GM18517 (cell line): ENCODE measurements at regions not wholly inside any gene's neighbourhood (a gene's known extent, or its start where the extent isn't known, plus 50 kb on each side); places are given as distances from the start of the nearest gene placed in this dataset.
"Not testable (repeated sequence)": the region's sequence is repeated elsewhere in the genome, so short reads cannot be mapped to it uniquely, and the experiment has no call there.

Experiments
- ATAC-seq: cut with Tn5 transposase; IDR thresholded peaks from one replicate; pipeline ENCODE4 v1.9.1; 2021; ENCODE audit warnings: mild to moderate bottlenecking, moderate library complexity; ENCODE audit not compliant: unreplicated experiment

DNA sequence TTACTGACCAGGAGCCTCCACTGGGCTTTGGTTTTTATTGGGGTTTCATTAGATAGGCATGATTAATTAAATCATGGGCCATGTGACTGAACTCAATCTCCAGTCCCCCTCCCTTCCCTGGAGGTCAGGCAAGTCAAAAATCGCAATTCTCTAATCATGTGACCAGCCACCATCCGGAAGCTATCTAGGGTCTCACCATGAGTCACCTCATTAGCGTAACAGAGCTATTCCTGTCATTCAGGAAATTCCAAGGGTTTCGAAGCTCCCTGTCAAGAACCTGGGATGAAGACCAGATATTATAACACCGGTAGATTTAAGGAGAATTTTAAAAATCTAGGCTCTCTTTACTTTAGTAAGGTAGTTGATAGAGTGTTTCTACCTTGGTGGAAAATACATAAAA lies 180.3 kb upstream of the TCF4 start:
- ATAC-seq = no peak

DNA sequence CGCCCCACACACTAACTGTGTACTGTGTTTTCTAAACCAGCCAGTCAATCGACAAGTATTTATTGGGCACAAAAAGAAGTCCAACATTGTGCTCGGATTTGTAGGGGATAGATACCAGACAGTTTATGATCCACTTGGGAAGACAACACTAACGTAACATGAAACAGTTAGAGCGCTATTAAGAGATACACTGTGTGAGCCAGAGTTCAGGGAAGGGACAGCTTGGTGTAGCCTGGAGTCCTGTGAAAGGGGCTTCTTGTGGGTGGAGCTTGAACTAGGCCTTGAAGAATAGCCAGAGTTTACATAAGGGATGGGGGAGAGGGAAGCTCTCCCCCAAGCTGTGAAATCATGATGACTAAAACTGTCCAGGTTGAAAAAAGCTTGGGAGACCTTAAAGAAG lies 176.4 kb upstream of the TCF4 start:
- ATAC-seq = no peak

DNA sequence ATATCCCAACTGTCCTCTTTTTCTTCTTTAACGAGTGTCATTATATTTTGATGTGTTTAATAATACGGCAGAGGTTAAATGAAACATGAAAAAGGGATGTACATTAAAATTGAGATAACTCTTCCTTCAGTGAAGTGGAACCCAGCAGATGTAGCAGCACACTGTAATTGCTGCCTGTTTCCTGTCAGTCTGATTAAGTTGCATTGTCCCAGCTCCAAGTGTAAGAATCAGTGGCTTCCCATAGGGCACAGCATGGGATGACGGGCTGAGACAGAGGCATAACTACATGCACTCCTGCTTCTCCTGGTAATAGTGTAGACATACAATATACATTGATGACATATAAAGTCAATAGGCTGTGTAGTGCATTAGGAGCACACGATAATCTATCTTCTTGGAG lies 175.8 kb upstream of the TCF4 start:
- ATAC-seq = no peak

DNA sequence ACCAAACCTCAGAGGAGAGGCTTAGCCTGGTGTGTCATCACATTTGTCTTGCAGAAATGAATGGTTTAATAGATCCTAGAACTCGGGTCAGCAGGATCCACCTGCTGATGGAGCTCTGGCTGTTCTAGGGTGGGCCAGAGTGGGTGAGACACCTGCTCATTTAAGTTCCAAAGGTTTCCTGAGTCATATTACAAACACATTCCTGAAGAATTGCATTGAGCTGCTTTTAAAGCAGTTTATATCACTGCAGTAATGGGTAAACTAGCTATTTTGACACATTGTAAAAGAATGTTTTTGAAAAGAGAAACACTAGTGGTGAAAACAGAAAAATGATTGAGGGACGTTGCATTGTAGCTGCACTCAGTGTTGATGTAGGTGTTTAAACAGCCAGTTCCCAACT lies 175.3 kb upstream of the TCF4 start:
- no peak for ATAC-seq

DNA sequence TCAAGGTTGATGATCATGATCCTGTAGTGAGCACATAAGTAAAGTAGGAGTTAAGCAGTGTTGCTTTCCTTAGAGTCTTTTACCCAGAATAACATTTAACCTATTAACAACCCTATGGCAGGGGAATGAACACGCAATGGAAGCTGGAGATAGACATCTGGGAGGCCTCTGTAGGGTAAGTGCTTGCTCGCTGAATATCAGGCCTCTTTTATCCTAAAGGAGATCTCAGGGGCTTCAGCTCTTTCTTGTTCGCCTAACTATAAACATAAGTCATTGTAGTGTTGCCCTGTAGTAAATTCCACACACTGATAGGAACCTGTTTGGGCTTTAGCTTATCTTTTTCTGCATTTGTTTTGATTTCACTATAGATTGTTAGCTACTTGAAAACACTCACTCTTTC lies 174.4 kb upstream of the TCF4 start:
- no peak for ATAC-seq

DNA sequence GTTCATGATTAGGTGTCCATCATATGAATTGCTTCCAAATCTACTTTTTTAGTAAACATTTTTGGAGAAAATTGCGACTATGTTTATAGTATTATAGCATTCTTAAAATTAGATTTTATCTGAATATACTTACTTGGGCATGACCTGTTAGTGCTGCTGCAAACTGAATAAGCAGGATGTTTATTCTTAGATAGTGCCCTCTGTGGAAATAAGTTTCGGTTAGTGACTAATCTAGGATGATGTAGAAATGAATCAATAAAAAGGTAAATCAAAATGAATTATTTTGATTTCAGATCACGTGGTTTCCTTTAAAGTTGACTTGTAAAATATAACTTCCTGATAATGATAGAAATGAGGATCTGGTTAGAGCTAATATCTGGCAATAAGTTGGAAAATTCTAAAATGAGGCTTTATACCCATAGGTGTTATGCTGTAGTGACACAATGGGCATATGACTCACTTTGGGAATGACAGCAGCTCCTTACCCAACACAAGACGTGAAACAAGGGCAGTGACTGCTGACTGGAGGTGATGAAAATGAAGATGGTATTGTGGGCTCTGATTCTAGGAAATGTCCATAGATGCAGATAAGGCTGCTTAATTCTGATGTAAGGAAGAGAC lies 165.8 kb upstream of the TCF4 start:
- no peak for ATAC-seq

DNA sequence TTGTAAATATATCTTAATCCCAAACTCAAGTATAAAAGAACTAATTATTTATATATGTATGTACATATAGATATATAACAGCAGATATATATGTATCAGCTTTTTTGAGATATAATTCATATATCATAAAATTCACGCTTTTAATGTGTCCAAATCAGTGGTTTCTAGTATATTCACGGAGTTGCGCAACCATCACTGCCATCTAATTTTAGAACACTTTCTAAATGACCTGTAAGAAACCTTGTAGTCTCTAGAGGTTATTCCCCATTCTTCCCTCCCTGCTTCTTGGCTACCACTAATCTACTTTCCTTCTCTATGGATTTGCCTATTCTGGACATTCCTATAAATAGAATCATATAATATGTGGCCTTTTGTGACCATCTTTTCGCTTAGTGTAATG lies 163.5 kb upstream of the TCF4 start:
- no peak for ATAC-seq

DNA sequence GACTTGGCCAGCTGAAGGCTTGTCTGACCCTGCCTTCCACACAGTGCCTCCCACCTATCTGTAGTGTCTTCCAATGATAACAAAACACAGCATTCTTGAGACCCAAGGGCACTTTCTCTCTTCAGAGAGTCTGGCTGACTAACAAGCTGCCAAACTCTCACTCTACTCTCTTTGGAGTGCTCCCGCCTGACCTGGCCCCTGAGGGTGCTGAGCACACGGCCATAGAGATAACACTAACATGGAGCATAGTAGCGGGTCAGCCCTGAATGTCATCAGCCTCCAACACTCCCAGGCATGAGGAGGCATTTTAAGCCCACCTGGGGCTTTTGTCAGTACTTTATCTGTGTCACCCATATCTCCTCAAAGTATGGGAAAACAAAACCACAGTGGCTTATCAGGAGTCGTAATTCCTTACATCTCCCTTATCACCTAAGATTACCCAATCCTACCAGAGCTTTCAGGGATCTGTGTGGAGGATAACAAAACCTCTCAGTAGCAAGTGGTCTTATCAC lies 160.3 kb upstream of the TCF4 start:
- ATAC-seq = no peak

DNA sequence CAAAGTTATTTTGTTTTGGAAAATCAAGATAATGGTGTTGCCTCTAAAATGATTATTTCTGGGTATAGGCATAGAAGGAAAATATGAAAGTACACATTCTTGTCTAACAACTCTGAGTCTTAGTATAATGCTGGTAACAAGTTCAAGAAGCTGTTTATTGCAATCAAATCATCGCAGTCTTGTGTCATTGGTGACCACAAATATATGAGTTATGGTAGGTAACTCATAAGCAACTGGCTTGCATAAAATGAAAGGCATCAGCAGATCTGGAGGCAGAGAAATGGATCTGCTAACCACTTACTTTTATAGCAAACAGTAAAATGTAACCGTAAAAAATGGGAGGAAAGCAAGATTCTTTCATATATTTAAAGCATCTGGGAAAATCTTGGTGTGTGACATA lies 156.2 kb upstream of the TCF4 start:
- no peak for ATAC-seq

DNA sequence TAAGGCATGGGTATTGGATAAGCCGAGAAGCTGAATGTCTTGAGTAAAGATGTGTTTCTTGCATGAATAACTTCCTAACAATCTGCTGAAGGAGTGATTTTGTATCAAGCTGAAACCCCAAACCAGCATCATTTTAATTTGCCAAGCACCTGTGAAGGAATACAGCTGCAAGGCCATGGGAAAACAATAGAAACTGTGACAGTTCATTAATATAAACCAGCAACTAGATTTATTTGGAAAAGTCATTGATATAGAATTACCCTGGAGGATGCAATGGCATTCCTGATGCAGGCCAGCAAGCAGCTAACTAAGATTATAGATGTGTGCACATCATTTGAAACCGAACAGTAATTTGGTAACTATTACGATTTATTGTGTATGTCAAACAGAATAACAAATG lies 155.7 kb upstream of the TCF4 start:
- no peak for ATAC-seq

DNA sequence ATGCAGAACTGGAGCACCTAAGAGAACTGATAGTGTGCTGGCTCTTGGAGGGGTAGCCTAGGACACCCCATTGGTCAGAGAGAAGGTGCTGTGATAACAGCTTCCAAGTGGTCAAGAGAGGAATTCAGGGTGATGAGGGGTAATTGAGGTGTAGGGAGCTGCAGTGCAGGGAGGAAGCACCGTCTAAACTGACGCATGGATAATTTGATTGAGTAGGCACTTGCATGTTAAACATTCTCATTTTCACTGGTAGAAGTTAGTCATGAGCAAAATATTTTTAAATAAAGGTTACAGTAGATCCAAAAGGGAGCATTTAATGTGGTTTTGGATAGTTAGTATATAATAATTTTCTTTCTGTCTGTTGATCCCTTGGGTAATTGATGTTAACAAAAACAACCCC lies 155.1 kb upstream of the TCF4 start:
- no peak for ATAC-seq

DNA sequence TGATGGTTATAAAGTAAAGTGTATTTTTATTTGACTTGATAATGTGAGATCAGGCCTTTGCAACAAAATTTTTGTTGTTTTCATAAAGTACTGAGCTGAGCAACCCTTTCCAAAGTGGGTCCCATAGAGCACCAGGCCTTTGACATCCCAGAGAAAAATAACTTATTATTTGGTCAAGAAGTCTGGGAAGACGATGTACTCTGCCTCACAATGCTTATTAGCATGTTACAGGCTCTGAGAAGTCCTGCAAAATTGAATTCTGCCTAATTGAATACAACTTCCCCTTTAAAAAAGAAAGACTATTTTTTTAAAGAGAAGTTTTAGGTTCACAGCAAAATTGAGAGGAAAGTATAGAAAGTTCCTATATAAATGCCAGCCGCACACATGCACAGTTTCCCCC lies 151.5 kb upstream of the TCF4 start:
- ATAC-seq = no peak

DNA sequence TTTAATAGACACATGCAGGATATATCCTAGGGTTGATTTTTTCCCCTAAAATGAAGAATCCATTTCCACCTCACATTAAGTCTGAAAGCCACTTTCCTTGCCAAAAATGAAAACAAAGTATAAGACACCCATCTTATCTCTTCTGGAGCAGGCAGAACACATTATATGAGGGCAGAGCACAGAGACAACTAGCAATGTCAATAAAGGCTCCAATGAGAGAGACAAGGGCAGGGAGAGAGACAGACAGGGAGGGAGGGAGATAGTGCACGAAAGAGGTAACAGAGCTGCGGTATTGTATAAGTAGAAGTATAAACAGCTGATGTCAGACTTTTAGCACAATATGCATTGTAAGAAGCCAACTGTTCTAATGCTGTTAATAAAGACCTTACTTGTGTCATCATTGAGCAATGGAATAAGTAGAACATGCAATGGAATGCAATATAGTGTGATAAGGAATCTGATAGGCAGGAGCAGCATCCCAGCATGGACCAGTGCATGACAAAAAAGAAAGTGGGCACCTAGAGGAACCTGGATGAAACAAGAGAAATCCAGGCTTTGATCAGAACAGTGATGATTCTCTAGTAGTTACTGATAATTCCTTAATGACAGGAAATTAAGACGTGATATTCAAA lies 150.6 kb upstream of the TCF4 start:
- ATAC-seq = no peak

DNA sequence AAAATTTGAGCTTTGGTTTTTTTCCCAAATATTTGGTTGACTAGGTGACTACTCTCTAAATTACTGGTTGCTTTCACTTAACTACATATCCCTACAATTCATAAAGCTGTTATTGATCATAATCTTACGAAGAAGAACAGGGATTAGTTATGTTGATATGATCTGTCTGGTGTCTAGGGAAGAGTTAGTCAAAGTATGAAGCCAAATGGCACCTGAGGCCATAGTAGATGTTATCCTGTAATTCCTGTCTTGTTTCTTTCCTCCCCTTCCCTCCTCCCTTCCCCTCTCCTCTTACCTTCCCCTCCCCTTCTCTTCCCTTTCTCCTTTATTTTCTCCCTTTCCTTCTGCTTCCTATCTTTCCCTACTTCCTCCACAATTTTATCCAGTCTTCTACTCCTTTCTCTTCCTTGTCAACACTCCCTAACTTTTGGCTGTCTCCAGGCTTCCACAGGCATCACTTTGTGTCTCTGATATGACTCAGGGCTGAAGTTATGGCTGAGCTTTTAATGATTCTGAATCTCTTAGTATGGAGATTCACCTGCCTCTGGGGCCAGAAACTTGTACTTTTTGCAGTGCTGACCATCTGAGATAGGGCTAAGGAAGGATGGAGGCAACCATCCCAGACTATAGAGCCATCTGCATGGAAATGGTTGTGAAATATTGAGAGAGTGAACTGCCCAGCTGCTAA lies 149.9 kb upstream of the TCF4 start:
- ATAC-seq = no peak

DNA sequence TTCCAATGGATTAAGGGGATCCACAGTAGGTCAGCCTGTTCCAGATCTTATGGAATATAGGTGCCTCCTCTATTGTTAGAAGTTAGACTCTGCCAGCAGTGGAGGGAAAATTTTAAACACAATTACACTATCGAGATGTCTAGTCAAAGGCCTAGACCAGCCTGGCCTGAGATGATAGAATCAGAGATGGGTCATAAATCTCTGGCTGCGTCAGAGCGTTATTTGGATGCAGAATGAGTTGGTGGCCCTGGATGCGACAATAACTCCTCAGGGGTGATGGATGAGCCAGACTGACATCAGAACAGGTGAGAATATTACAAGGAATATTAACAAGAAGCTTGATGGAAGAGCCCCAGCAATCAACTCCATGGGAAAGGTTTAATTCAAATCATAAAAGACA lies 149.3 kb upstream of the TCF4 start:
- no peak for ATAC-seq

DNA sequence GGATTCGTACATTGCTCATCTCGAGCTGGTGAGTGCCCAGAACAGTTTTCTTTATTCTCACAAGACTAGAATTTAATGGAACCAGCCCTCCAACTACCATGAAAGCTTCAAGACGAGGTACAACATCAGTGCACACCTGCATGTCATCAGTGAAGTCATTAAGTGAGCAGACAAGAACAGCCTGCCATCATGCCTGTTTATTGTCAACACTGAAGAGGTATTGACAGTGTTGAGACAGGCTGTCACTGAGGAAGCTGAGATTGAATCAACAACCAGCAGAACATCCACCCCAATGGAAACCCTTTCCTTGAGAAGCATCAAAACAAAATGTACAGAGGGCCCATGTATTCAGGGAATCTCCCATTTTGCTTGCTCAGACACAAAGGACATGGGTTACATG lies 148.0 kb upstream of the TCF4 start:
- no peak for ATAC-seq

DNA sequence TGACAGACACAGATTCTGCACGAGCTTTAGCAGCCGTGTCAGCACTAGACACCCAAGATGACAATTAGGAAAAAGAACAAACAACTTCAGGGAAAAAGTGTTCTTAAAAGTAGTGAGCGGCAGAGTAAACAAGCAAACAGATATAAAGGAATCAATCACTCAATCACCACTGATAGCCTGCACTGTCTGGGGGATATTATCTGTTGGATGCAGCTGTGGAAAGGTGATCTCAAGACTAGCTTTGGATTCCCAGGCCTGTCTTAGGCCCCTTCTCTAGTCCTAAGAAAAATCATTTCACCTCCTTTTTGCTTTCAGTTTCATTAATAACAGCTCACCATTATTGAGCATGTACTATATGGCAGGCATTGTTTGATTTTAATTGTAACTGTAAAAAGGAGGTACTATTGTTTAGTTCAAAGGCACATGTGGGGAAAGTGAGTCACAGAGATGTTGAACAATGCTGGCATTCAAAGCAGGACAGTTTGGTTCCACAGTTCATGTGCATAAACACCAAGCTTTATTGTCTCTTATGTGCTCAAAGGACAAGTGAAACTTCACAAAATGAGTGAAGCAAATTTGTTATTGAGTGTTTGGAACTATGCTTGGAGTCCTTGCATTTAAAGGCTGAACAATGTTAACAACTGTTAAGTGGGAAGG lies 147.3 kb upstream of the TCF4 start:
- no peak for ATAC-seq

DNA sequence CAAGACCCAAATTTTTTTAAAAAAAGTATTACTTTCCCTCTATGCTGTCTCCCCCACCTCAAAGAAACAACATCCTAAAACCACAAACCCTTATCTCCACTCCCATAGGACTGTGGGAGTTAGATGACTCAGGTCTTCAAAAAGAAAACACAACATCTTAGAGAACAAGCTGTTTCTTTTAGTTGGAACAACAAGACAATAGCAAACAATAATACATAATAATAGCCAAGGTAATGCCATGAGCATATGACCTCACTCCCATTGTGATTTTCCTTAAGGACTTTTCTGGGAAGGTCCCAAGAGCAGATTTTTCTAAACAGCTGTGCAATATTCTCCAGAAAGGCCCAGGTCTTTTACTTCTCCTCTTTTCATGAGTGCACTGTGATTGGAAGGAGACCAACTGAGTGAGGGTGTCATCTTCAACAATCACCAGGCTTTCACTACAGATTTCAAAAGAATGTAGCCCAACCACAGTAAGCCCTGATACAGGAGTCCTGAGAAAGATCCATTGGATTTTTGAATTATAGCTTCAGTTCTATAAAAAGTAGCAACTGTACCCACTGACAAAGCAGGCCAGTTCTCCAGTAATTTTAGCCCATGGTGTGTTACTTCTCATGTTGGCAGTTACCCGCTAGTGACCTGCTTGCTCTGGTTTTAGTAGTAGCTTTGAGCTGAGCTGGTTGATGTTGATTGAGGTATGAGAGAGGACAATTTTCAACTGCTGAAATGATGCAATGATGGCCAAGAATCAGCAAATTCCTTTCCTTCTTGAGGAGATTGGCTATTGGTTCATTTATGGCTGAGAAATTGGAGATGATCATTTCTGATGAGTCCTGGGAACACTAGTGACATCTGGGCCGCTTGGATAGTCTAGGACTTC lies 144.5 kb upstream of the TCF4 start:
- ATAC-seq = no peak

DNA sequence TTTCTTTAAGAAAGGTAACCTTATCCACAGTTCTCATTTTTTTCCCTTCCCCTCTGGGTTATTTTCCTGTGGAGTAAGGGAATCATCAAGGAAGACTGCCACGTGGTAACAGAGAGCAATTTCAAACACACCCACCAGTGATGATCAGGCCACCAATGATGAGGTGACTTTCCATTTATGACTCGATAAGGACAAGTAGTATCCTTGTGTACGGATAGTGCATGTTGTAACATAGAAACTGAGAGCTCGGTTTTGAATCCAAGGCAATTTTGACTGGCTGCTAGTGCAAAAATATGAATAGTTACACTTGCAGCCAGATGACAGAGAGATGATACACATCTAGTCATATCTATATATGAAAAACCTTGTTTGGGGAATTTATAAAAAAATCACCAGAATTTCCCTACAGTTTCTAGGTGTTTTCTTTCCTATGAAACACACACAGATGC lies 143.6 kb upstream of the TCF4 start:
- no peak for ATAC-seq

DNA sequence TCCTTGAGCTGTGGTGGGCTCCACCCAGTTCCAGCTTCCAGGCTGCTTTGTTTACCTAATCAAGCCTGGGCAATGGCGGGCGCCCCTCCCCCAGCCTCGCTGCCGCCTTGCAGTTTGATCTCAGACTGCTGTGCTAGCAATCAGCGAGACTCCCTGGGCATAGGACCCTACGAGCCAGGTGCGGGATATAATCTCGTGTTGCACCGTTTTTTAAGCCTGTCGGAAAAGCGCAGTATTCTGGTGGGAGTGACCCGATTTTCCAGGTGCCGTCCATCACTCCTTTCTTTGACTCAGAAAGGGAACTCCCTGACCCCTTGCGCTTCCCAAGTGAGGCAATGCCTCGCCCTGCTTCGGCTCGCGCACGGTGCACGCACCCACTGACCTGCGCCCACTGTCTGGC lies 133.0 kb upstream of the TCF4 start:
- ATAC-seq = not testable (repeated sequence)

DNA sequence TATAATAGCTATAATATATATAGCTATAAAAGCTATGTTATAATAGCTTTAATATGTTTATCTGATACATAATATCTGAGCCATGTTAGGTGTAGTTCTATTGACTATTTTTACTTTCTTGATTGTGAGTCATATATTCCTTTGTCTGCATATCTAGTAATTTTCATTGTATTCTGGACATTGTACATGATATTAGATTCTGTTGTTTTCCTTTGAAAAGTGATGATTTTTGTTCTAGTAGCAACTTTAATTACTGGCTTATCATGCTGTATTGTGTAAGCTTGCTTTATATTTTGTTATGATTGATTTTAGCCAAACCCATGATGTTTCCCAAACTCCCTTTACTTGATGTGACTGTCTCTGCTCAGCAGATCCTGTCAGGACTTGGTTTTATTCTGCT lies 125.7 kb upstream of the TCF4 start:
- ATAC-seq = no peak
